ENCODE measurements at regions not wholly inside any gene's neighbourhood (a gene's known extent, or its start where the extent isn't known, plus 50 kb on each side); places are given as distances from the start of the nearest gene placed in this dataset.
"Not testable (repeated sequence)": the region's sequence is repeated elsewhere in the genome, so short reads cannot be mapped to it uniquely, and the experiment has no call there.

GRCh38 chr11:37511425-37511933 is 913.4 kb upstream of the RAG2 start:
- no peak for DNase-seq (ENCODE audit: low read depth)

GRCh38 chr11:37509506-37509905 is 911.5 kb upstream of the RAG2 start:
- no peak for DNase-seq (ENCODE audit: low read depth)

- no peak for DNase-seq (ENCODE audit: low read depth)
Observed at GRCh38 chr11:37506531-37506930, 908.5 kb upstream of the RAG2 start.

- DNase-seq (ENCODE audit: low read depth) = no peak
Observed at GRCh38 chr11:37505406-37505805, 907.4 kb upstream of the RAG2 start.

GRCh38 chr11:37504921-37505320 is 906.9 kb upstream of the RAG2 start:
- no peak for DNase-seq (ENCODE audit: low read depth)

GRCh38 chr11:37504060-37504611 is 906.1 kb upstream of the RAG2 start:
- DNase-seq (ENCODE audit: low read depth) = no peak

- DNase-seq (ENCODE audit: low read depth) = no peak
Observed at GRCh38 chr11:37503411-37504059, 905.5 kb upstream of the RAG2 start.

- DNase-seq (ENCODE audit: low read depth) = no peak
Observed at GRCh38 chr11:37502202-37502601, 904.2 kb upstream of the RAG2 start.

GRCh38 chr11:37500425-37500824 is 902.4 kb upstream of the RAG2 start:
- no peak for DNase-seq (ENCODE audit: low read depth)

GRCh38 chr11:37497326-37497725 is 899.3 kb upstream of the RAG2 start:
- no peak for DNase-seq (ENCODE audit: low read depth)

- no peak for DNase-seq (ENCODE audit: low read depth)
Observed at GRCh38 chr11:37496201-37496600, 898.2 kb upstream of the RAG2 start.

- DNase-seq (ENCODE audit: low read depth) = no peak
Observed at GRCh38 chr11:37484298-37484697, 886.3 kb upstream of the RAG2 start.

- DNase-seq (ENCODE audit: low read depth) = no peak
Observed at GRCh38 chr11:37483761-37484160, 885.7 kb upstream of the RAG2 start.

- DNase-seq (ENCODE audit: low read depth) = no peak
Observed at GRCh38 chr11:37474889-37475288, 876.9 kb upstream of the RAG2 start.

GRCh38 chr11:37468344-37468743 is 870.3 kb upstream of the RAG2 start:
- no peak for DNase-seq (ENCODE audit: low read depth)

- DNase-seq (ENCODE audit: low read depth) = no peak
Observed at GRCh38 chr11:37465221-37465620, 867.2 kb upstream of the RAG2 start.

GRCh38 chr11:37459456-37459855 is 861.4 kb upstream of the RAG2 start:
- DNase-seq (ENCODE audit: low read depth) = no peak

- no peak for DNase-seq (ENCODE audit: low read depth)
Observed at GRCh38 chr11:37456746-37457145, 858.7 kb upstream of the RAG2 start.

GRCh38 chr11:37451903-37452302 is 853.9 kb upstream of the RAG2 start:
- DNase-seq (ENCODE audit: low read depth) = no peak

- no peak for DNase-seq (ENCODE audit: low read depth)
Observed at GRCh38 chr11:37450613-37451012, 852.6 kb upstream of the RAG2 start.

GRCh38 chr11:37449146-37449545 is 851.1 kb upstream of the RAG2 start:
- DNase-seq (ENCODE audit: low read depth) = no peak

- DNase-seq (ENCODE audit: low read depth) = no peak
Observed at GRCh38 chr11:37442576-37442975, 844.5 kb upstream of the RAG2 start.

GRCh38 chr11:37431633-37432230 is 833.7 kb upstream of the RAG2 start:
- DNase-seq (ENCODE audit: low read depth) = not testable (repeated sequence)
